GM21423 (cell line): ENCODE measurements at regions not wholly inside any gene's neighbourhood (a gene's known extent, or its start where the extent isn't known, plus 50 kb on each side); places are given as distances from the start of the nearest gene placed in this dataset.

ENCODE experiments used
- ATAC-seq: cut with Tn5 transposase; IDR thresholded peaks from one replicate; pipeline ENCODE4 v1.9.1; 2021; ENCODE audit warnings: mild to moderate bottlenecking, moderate library complexity; ENCODE audit not compliant: unreplicated experiment

GRCh38 chr16:73209190-73209589 is 161.3 kb upstream of the ZFHX3 start:
- ATAC-seq: no peak

- no peak for ATAC-seq
Observed at GRCh38 chr16:73206151-73206707, 158.3 kb upstream of the ZFHX3 start.

- no peak for ATAC-seq
Observed at GRCh38 chr16:73205153-73205886, 157.4 kb upstream of the ZFHX3 start.

- no peak for ATAC-seq
Observed at GRCh38 chr16:73204359-73205152, 156.6 kb upstream of the ZFHX3 start.

GRCh38 chr16:73202161-73202729 is 154.3 kb upstream of the ZFHX3 start:
- ATAC-seq: no peak

- no peak for ATAC-seq
Observed at GRCh38 chr16:73199214-73199613, 151.3 kb upstream of the ZFHX3 start.

- no peak for ATAC-seq
Observed at GRCh38 chr16:73198481-73198880, 150.6 kb upstream of the ZFHX3 start.

GRCh38 chr16:73197598-73197997 is 149.7 kb upstream of the ZFHX3 start:
- no peak for ATAC-seq

- ATAC-seq: no peak
Observed at GRCh38 chr16:73196670-73197069, 148.7 kb upstream of the ZFHX3 start.

GRCh38 chr16:73193464-73193863 is 145.5 kb upstream of the ZFHX3 start:
- ATAC-seq: no peak

- no peak for ATAC-seq
Observed at GRCh38 chr16:73192232-73192894, 144.4 kb upstream of the ZFHX3 start.

- ATAC-seq: no peak
Observed at GRCh38 chr16:73191660-73192046, 143.7 kb upstream of the ZFHX3 start.

- no peak for ATAC-seq
Observed at GRCh38 chr16:73190688-73191659, 143.0 kb upstream of the ZFHX3 start.

- no peak for ATAC-seq
Observed at GRCh38 chr16:73190256-73190655, 142.3 kb upstream of the ZFHX3 start.

- ATAC-seq: no peak
Observed at GRCh38 chr16:73189136-73189535, 141.2 kb upstream of the ZFHX3 start.

GRCh38 chr16:73186752-73187601 is 139.0 kb upstream of the ZFHX3 start:
- no peak for ATAC-seq

GRCh38 chr16:73185737-73186136 is 137.8 kb upstream of the ZFHX3 start:
- no peak for ATAC-seq

GRCh38 chr16:73183611-73184092 is 135.7 kb upstream of the ZFHX3 start:
- no peak for ATAC-seq
